LNCaP clone FGC (cell line): ENCODE measurements at regions not wholly inside any gene's neighbourhood (a gene's known extent, or its start where the extent isn't known, plus 50 kb on each side); places are given as distances from the start of the nearest gene placed in this dataset.

Experiments used
- DNase-seq: peaks from one replicate; pipeline ENCODE4 v3.0.0-alpha.2; 2011; ENCODE audit warnings: low read depth
- H3K4me3 ChIP-seq: 2 replicates; pipeline ENCODE4 v1.5.1; 2011; ENCODE audit warnings: mild to moderate bottlenecking, low read depth, low read length, control low read depth
- TF ChIP-seq, protein P1 (sequence below): IDR thresholded peaks from 2 replicates; pipeline ENCODE4 v1.5.1; 2012; ENCODE audit warnings: mild to moderate bottlenecking; ENCODE audit not compliant: control insufficient read depth, insufficient read depth; ENCODE audit errors: extremely low read depth

DNA sequence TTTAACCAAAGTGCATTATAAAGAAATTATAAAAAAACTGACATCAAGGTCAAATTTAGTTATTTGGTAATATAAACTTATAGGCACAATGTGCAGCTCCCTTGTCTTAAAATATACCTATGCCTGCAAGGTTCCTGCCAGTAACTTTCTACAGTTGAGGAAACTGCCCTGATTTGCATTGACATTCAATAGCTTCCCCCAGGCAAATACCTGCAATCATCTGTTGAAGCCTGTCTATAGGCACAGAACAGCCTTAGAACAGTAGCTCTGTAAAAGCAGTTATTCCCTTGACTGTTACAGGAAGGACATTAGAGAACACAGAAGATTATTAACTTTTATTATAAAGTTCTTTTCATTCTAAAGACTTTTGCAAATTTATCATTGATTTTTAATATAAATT is 1239.5 kb downstream of the PCDH9 start:
- H3K4me3 ChIP-seq = no peak overlapping the region
- TF ChIP-seq, protein P1, sequence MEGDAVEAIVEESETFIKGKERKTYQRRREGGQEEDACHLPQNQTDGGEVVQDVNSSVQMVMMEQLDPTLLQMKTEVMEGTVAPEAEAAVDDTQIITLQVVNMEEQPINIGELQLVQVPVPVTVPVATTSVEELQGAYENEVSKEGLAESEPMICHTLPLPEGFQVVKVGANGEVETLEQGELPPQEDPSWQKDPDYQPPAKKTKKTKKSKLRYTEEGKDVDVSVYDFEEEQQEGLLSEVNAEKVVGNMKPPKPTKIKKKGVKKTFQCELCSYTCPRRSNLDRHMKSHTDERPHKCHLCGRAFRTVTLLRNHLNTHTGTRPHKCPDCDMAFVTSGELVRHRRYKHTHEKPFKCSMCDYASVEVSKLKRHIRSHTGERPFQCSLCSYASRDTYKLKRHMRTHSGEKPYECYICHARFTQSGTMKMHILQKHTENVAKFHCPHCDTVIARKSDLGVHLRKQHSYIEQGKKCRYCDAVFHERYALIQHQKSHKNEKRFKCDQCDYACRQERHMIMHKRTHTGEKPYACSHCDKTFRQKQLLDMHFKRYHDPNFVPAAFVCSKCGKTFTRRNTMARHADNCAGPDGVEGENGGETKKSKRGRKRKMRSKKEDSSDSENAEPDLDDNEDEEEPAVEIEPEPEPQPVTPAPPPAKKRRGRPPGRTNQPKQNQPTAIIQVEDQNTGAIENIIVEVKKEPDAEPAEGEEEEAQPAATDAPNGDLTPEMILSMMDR = no peak
- no peak for DNase-seq

DNA sequence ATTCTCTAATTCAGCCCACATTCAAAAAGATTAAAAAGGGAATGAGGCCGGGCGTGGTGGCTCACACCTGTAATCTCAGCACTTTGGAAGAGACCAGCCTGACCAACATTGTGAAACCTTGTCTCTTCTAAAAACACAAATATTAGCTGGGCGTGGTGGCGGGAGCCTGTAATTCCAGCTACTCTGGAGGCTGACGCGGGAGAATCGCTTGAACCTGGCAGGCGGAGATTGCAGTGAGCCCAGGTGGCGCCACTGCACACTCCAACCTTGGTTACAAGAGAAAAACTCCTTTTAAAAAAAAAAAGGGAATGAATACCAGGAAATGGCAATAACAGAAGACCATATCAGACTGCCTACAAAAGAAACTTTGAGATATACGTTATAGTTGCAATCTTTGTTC is 1244.5 kb downstream of the PCDH9 start:
- TF ChIP-seq, protein P1 = peak; percentile 37
- peak; percentile 0 for DNase-seq
- H3K4me3 ChIP-seq = no peak overlapping the region

DNA sequence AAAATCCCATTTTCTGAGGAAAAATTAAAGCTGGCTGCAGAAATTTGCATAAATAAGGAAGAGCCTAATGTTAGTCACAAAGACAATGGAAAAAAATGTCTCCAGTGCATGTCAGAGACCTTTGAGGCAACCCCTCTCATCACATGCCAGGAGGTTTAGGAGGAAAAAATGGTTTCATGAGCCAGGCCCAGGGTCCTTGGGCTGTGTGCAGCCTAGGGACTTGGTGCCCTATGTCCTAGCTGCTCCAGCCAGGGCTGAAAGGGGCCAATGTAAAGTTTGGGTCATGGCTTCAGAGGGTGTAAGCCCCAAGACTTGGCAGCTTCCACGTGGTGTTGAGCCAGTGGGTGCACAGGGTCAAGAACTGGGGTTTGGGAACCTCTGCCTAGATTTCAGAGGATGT is 1252.6 kb downstream of the PCDH9 start:
- no peak overlapping the region for H3K4me3 ChIP-seq
- DNase-seq = no peak
- TF ChIP-seq, protein P1 = no peak

DNA sequence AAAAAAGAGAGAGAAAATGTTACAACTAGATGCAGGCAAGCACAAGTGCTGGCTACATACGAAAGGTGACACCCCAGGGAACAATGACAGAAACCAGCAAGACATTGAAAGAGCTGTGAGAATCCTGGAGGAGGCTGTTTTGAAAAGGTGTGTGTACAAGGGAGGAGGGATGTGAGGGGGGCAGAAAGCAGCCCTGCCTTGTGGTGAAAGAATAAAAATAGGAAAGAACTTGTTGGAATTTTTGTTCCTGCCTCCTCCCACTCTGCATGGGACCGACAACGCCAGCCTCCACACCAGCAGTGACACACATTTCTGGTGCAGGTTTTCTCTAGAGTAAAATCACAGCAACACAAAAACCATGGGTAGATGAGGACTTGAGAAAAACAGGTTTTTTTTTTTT is 1258.6 kb downstream of the PCDH9 start:
- no peak overlapping the region for H3K4me3 ChIP-seq
- no peak for DNase-seq
- TF ChIP-seq, protein P1 = no peak

DNA sequence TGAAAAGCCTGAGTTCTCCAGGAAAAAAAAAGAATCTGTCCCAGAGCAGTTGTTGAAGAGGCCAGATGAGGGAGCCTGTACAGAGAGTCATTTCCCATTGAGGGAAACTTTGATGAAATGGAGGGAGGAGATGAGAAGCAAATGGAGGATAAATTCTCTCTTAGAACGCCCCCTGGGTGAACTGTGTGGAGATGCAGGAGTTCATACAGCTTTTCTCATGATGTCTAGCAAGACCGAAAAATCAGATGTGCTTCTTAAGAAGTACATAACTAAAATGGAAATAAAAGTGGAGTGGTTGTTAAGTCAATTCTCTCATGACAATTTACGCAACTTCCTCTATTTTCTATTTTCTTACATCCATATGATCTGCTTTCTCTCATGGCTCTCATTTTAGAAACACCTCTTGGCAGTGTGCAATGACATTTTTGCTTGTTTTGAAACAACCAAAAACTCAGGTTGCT is 1263.1 kb downstream of the PCDH9 start:
- TF ChIP-seq, protein P1 = peak; percentile 53
- DNase-seq = peak; percentile 25
- H3K4me3 ChIP-seq = no peak overlapping the region

DNA sequence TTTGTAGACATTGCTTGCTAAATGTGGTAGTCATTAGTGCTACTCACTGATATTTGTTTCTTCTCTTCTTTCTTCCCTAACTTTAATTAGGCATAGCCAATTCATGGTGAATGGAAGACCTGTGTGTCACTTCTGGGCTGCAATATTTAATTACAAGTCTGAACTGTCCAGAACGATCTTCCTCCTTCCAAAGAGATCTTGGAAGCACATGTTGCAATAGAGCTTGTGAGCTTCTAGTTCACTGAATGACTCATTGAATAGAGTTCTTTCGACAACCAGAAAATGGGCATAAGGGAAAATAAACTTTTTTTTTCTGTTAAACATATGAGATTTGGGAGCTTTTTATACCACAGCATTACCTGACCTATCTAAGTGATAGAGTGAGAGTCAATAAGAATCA is 1264.6 kb downstream of the PCDH9 start:
- no peak overlapping the region for H3K4me3 ChIP-seq
- TF ChIP-seq, protein P1 = no peak
- DNase-seq = no peak

DNA sequence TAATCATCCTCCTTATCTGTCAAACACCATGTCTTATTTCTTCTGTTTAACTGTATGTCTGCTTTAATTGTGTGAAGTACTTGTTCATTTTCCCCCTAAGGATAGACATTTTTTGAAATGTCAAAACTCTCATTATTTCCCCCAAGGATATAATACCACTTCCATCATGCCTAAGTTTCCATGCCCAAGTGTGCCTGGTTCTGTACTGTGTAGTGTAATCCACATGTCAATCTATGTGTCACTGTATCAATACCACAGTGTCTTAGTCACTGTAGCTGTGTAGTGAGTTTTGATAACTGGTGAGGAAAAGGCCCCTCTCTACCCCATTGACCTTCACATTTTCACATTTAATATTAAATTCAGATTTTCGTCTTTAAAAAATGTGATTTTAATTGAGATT is 1265.5 kb downstream of the PCDH9 start:
- TF ChIP-seq, protein P1 = no peak
- no peak for DNase-seq
- no peak overlapping the region for H3K4me3 ChIP-seq
